CD14-positive monocyte (primary cell): ENCODE measurements at regions not wholly inside any gene's neighbourhood (a gene's known extent, or its start where the extent isn't known, plus 50 kb on each side); places are given as distances from the start of the nearest gene placed in this dataset.

ENCODE experiments used
- DNase-seq, 3 donors: peaks; one replicate each; pipeline ENCODE4 v3.0.0-alpha.2; 2011 to 2022
- H2AFZ ChIP-seq: 2 replicates; pipeline ENCODE4 v1.6.0; 2012; ENCODE audit warnings: mild to moderate bottlenecking, low read depth, low read length, inconsistent platforms; ENCODE audit not compliant: insufficient read depth, poor library complexity, severe bottlenecking
- H3K27ac ChIP-seq, 2 donors: 1 replicate in 1 of 2; 2 replicates in 1 of 2; pipeline ENCODE4 v1.5.1; 2012 to 2013; ENCODE audit warnings: low read length in 2 of 2, control low read depth in 1 of 2, inconsistent platforms in 1 of 2, low read depth in 1 of 2, mild to moderate bottlenecking in 1 of 2
- H3K27me3 ChIP-seq, 2 donors: one replicate each; pipeline versions ENCODE4 v1.6.0 to v1.6.1; 2011 to 2013; ENCODE audit warnings: low read length in 2 of 2; ENCODE audit not compliant: control insufficient read depth in 2 of 2, insufficient read depth in 2 of 2
- H3K36me3 ChIP-seq, 2 donors: replicated peaks in 1 of 2; 1 replicate in 1 of 2; 2 replicates in 1 of 2; pipeline versions ENCODE4 v1.5.1 to v1.6.1; 2012 to 2013; ENCODE audit warnings: low read length in 2 of 2, control low read depth in 1 of 2, inconsistent platforms in 1 of 2, mild to moderate bottlenecking in 1 of 2; ENCODE audit not compliant: insufficient read depth in 2 of 2, control insufficient read depth in 1 of 2
- H3K4me1 ChIP-seq, 2 donors: 1 replicate in 1 of 2; 2 replicates in 1 of 2; pipeline versions ENCODE4 v1.5.1 to v1.6.1; 2012 to 2013; ENCODE audit warnings: low read length in 2 of 2, control low read depth in 1 of 2, inconsistent platforms in 1 of 2, mild to moderate bottlenecking in 1 of 2, moderate library complexity in 1 of 2; ENCODE audit not compliant: insufficient read depth in 2 of 2, control insufficient read depth in 1 of 2
- H3K4me2 ChIP-seq: replicated peaks from 2 replicates; pipeline ENCODE3; 2012; ENCODE audit warnings: low read length, moderate library complexity, mild to moderate bottlenecking; ENCODE audit not compliant: poor library complexity, severe bottlenecking; ENCODE audit errors: extremely low read depth
- H3K4me3 ChIP-seq, 3 experiments: fragments of 200-600 bp in 1 of 3; sonication (generic) in 1 of 3; replicated peaks in 1 of 3; 1 replicate in 2 of 3; 2 replicates in 1 of 3; pipeline ENCODE4 v1.5.1; 2011 to 2013; ENCODE audit warnings: low read length in 3 of 3, mild to moderate bottlenecking in 3 of 3, control low read depth in 2 of 3, low read depth in 2 of 3, inconsistent platforms in 1 of 3, moderate library complexity in 1 of 3
- H3K79me2 ChIP-seq: 2 replicates; pipeline ENCODE4 v1.6.0; 2012; ENCODE audit warnings: mild to moderate bottlenecking, control low read depth, inconsistent platforms, low read length, moderate library complexity; ENCODE audit not compliant: insufficient read depth
- H3K9ac ChIP-seq: 2 replicates; pipeline ENCODE4 v1.6.0; 2017; ENCODE audit warnings: low read length, mild to moderate bottlenecking; ENCODE audit not compliant: insufficient read depth, poor library complexity, severe bottlenecking
- H3K9me3 ChIP-seq, 2 donors: replicated peaks in 1 of 2; 1 replicate in 1 of 2; 2 replicates in 1 of 2; pipeline versions ENCODE4 v1.5.1 to v1.6.1; 2012 to 2013; ENCODE audit warnings: low read length in 2 of 2, control low read depth in 1 of 2; ENCODE audit not compliant: control insufficient read depth in 1 of 2, insufficient read depth in 1 of 2
- H4K20me1 ChIP-seq: 2 replicates; pipeline ENCODE4 v1.6.0; 2012; ENCODE audit warnings: mild to moderate bottlenecking, low read length, control low read depth, moderate library complexity; ENCODE audit not compliant: insufficient read depth
- H3K27ac Mint-ChIP-seq, 7 donors: one replicate each; pipeline ENCODE4 v1.8.0; 2020; ENCODE audit warnings: mild to moderate bottlenecking in 7 of 7, mixed read lengths in 7 of 7, moderate library complexity in 6 of 7, inconsistent platforms in 2 of 7
- H3K27me3 Mint-ChIP-seq, 3 donors: one replicate each; pipeline ENCODE4 v1.8.0; 2021 to 2022; ENCODE audit warnings: low read depth in 3 of 3, mild to moderate bottlenecking in 3 of 3, mixed read lengths in 3 of 3, moderate library complexity in 3 of 3, inconsistent platforms in 1 of 3
- H3K36me3 Mint-ChIP-seq, 2 donors: one replicate each; pipeline ENCODE4 v1.8.0; 2020; ENCODE audit warnings: mixed read lengths in 2 of 2, inconsistent platforms in 1 of 2, mild to moderate bottlenecking in 1 of 2
- H3K4me1 Mint-ChIP-seq: one replicate; pipeline ENCODE4 v1.8.0; 2020; ENCODE audit warnings: mild to moderate bottlenecking, mixed read lengths
- H3K4me3 Mint-ChIP-seq, 2 donors: one replicate each; pipeline ENCODE4 v1.8.0; 2020; ENCODE audit warnings: mild to moderate bottlenecking in 2 of 2, mixed read lengths in 2 of 2, moderate library complexity in 1 of 2
- H3K9me3 Mint-ChIP-seq, 7 donors: one replicate each; pipeline ENCODE4 v1.8.0; 2020 to 2022; ENCODE audit warnings: mixed read lengths in 7 of 7, mild to moderate bottlenecking in 6 of 7, moderate library complexity in 6 of 7, inconsistent platforms in 2 of 7
- WGBS: methylation state at CpG from one replicate; pipeline ENCODE4 v1.1.5; 2013; ENCODE audit warnings: missing lambda C conversion rate; ENCODE audit not compliant: insufficient coverage; 5-methylcytosine and 5-hydroxymethylcytosine counted together
- intact Hi-C, 2 donors: fragments of 100-400 bp; cut with micrococcal nuclease; formaldehyde crosslinking; loops; one replicate each; pipeline versions ENCODE4 v1.15.0 to v1.15.1; 2023
- TF ChIP-seq, protein P1 (sequence below): fragments of 200-600 bp; IDR thresholded peaks from one replicate; pipeline ENCODE4 v1.8.0; 2022; ENCODE audit warnings: antibody characterized with exemption, mild to moderate bottlenecking

DNA sequence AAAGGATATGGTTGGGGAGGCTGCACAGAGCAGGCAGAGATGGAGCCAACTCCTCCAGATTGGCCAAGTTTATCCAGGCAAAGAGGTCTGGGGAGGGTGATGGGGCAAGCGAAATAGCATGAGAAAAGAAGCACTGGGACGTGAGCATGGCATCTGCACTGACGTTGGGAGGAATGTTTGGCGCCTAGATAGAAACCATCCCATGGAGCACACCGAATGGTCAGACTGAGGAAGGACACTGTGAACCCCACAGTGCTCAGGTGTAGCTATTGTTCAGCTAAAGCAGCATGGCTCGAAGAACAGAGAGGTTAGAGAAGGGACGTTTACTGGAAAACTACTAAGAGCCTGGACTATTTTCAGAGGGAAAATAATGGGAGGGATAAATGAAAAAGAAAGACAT lies 387.1 kb downstream of the EMP1 start:
- WGBS, result 90% methylated on average over 7 of the region's 7 CpGs
- H3K4me2 ChIP-seq, result no peak overlapping the region
- no peak overlapping the region for H3K9ac ChIP-seq
- H3K27me3 ChIP-seq, result no peaks in the 10 kb centered on the region
- DNase-seq, result no peak
- no peak overlapping the region for H3K27ac ChIP-seq
- no peaks in the 10 kb centered on the region for H3K36me3 Mint-ChIP-seq
- no peak overlapping the region for H2AFZ ChIP-seq
- no peaks in the 10 kb centered on the region for H3K4me1 ChIP-seq
- H3K27ac Mint-ChIP-seq, result no peak overlapping the region
- H3K79me2 ChIP-seq, result no peaks in the 10 kb centered on the region
- no peaks in the 10 kb centered on the region for H3K9me3 ChIP-seq
- intact Hi-C loops, result no loop called here
- H3K9me3 Mint-ChIP-seq, result peaks cover 0 to 4% (median 0%) of the 10 kb centered on the region in 7 donors
- no peaks in the 10 kb centered on the region for H4K20me1 ChIP-seq
- no peak overlapping the region for H3K4me3 ChIP-seq
- TF ChIP-seq, protein P1, sequence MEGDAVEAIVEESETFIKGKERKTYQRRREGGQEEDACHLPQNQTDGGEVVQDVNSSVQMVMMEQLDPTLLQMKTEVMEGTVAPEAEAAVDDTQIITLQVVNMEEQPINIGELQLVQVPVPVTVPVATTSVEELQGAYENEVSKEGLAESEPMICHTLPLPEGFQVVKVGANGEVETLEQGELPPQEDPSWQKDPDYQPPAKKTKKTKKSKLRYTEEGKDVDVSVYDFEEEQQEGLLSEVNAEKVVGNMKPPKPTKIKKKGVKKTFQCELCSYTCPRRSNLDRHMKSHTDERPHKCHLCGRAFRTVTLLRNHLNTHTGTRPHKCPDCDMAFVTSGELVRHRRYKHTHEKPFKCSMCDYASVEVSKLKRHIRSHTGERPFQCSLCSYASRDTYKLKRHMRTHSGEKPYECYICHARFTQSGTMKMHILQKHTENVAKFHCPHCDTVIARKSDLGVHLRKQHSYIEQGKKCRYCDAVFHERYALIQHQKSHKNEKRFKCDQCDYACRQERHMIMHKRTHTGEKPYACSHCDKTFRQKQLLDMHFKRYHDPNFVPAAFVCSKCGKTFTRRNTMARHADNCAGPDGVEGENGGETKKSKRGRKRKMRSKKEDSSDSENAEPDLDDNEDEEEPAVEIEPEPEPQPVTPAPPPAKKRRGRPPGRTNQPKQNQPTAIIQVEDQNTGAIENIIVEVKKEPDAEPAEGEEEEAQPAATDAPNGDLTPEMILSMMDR, result no peak
- H3K4me3 Mint-ChIP-seq, result no peak overlapping the region
- no peaks in the 10 kb centered on the region for H3K4me1 Mint-ChIP-seq
- H3K27me3 Mint-ChIP-seq, result peaks cover 0 to 2% (median 0%) of the 10 kb centered on the region in 3 donors
- H3K36me3 ChIP-seq, result no peaks in the 10 kb centered on the region

DNA sequence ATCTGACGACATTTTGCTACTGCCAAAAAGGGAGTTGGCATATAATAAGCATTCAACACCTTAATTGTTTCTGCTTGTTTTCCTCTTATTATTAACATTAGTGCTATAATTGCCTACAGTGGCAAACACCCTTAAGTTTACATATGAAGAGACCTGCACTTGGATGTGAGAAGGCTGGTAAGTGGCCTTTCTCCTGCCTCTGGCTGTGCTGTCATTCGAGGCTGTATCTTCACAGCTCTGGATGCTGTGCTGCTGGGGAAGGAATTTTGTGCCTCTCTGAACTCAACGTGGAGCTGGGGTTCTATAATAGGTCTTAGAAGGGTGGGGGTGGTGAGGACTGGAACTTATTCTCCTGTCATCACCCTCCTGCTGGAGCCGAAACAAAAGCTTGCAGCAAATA lies 385.9 kb downstream of the EMP1 start:
- no peak overlapping the region for H3K4me2 ChIP-seq
- no peak overlapping the region for H3K27ac Mint-ChIP-seq
- H3K9me3 Mint-ChIP-seq, result peaks cover 0 to 4% (median 0%) of the 10 kb centered on the region in 7 donors
- WGBS, result 80% methylated on average over 1 of the region's 4 CpGs
- H3K4me3 Mint-ChIP-seq, result no peak overlapping the region
- H3K4me1 ChIP-seq, result no peaks in the 10 kb centered on the region
- H3K9ac ChIP-seq, result no peak overlapping the region
- H3K4me1 Mint-ChIP-seq, result no peaks in the 10 kb centered on the region
- H4K20me1 ChIP-seq, result no peaks in the 10 kb centered on the region
- TF ChIP-seq, protein P1, result no peak
- no peak overlapping the region for H3K4me3 ChIP-seq
- H3K27me3 Mint-ChIP-seq, result peaks cover 0 to 2% (median 0%) of the 10 kb centered on the region in 3 donors
- H2AFZ ChIP-seq, result no peak overlapping the region
- H3K9me3 ChIP-seq, result no peaks in the 10 kb centered on the region
- no peak overlapping the region for H3K27ac ChIP-seq
- no peaks in the 10 kb centered on the region for H3K36me3 ChIP-seq
- DNase-seq, result no peak
- no peaks in the 10 kb centered on the region for H3K79me2 ChIP-seq
- H3K27me3 ChIP-seq, result no peaks in the 10 kb centered on the region
- intact Hi-C loops, result no loop called here
- no peaks in the 10 kb centered on the region for H3K36me3 Mint-ChIP-seq
